MM.1S (cell line): ENCODE measurements at regions not wholly inside any gene's neighbourhood (a gene's known extent, or its start where the extent isn't known, plus 50 kb on each side); places are given as distances from the start of the nearest gene placed in this dataset.

ENCODE experiments used
- EZH2 ChIP-seq: fragments of 300-600 bp; sonication (generic); optimal IDR thresholded peaks from 2 replicates; pipeline ENCODE3; 2017; ENCODE audit warnings: low read depth, mild to moderate bottlenecking, antibody characterized with exemption, low read length, mixed read lengths
- TF ChIP-seq, protein P1 (sequence below): fragments of 300-600 bp; sonication (generic); IDR thresholded peaks from 2 replicates; pipeline ENCODE4 v1.5.1; 2016; ENCODE audit warnings: antibody characterized with exemption, low read length, mixed read lengths

GRCh38 chr11:38282718-38283117, 1684.7 kb upstream of the RAG2 start:
- TF ChIP-seq, protein P1, sequence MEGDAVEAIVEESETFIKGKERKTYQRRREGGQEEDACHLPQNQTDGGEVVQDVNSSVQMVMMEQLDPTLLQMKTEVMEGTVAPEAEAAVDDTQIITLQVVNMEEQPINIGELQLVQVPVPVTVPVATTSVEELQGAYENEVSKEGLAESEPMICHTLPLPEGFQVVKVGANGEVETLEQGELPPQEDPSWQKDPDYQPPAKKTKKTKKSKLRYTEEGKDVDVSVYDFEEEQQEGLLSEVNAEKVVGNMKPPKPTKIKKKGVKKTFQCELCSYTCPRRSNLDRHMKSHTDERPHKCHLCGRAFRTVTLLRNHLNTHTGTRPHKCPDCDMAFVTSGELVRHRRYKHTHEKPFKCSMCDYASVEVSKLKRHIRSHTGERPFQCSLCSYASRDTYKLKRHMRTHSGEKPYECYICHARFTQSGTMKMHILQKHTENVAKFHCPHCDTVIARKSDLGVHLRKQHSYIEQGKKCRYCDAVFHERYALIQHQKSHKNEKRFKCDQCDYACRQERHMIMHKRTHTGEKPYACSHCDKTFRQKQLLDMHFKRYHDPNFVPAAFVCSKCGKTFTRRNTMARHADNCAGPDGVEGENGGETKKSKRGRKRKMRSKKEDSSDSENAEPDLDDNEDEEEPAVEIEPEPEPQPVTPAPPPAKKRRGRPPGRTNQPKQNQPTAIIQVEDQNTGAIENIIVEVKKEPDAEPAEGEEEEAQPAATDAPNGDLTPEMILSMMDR = no peak
- no peak for TF ChIP-seq EZH2
